ENCODE measurements at regions not wholly inside any gene's neighbourhood (a gene's known extent, or its start where the extent isn't known, plus 50 kb on each side); places are given as distances from the start of the nearest gene placed in this dataset.

- no peak for TF ChIP-seq ZBTB8A (tag by site-specific recombination; IDR thresholded peaks at IDR 0.05)
Observed at GRCh38 chr18:55845221-55845620, 257.2 kb upstream of the TCF4 start (continued).

GRCh38 chr18:55844382-55844781, 256.4 kb upstream of the TCF4 start:
- Histone ChIP-seq H3K4me1 (ENCODE audit: control insufficient read depth, insufficient read depth, low read length) (no peaks in the 10 kb centered on the region), H3K4me3 (ENCODE audit: low read depth, low read length) (no peak overlapping the region), H3K36me3 (ENCODE audit: control insufficient read depth in 2 of 2, insufficient read depth in 1 of 2, low read length in 2 of 2) (peaks cover 0 to 5% of the 10 kb centered on the region in 2 experiments; a peak in 1 of 3 replicates), H3K9me3 (ENCODE audit: control insufficient read depth, insufficient read depth, low read depth, low read length) (no peaks in the 10 kb centered on the region), H3K27ac (ENCODE audit: extremely low read depth, low read depth, low read length) (no peak overlapping the region)
- CTCF ChIA-PET, result interaction anchor here (0.6 kb wide), 1 partner anchor 17 kb away, joined by 3 read pairs; no protein-coding TSS in a partner anchor
- POLR2A ChIA-PET, result no interaction called here
- TF ChIP-seq ZNF292 (tag by site-specific recombination; IDR thresholded peaks at IDR 0.05; ENCODE audit: borderline replicate concordance, low read depth) (no peak), ZFHX2 (tag by site-specific recombination; conservative IDR thresholded peaks at IDR 0.05) (no peak), ZFP37 (tag by site-specific recombination; IDR thresholded peaks at IDR 0.05) (no peak), ZNF19 (tag by site-specific recombination; IDR thresholded peaks at IDR 0.05; ENCODE audit: low read depth) (no peak), ZNF544 (tag by site-specific recombination; IDR thresholded peaks at IDR 0.05) (no peak), ZNF26 (tag by site-specific recombination; IDR thresholded peaks at IDR 0.05) (no peak), ZNF394 (tag by site-specific recombination; IDR thresholded peaks at IDR 0.05; ENCODE audit: borderline replicate concordance) (no peak), KLF1 (tag by site-specific recombination; IDR thresholded peaks at IDR 0.05) (no peak), ZNF623 (tag by site-specific recombination; IDR thresholded peaks at IDR 0.05) (no peak), SP7 (tag by site-specific recombination; IDR thresholded peaks at IDR 0.05) (no peak), ZSCAN16 (tag by site-specific recombination; IDR thresholded peaks at IDR 0.05) (no peak), ZNF658 (tag by site-specific recombination; IDR thresholded peaks at IDR 0.05) (no peak), ZNF792 (tag by site-specific recombination; IDR thresholded peaks at IDR 0.05) (no peak), KLF17 (tag by site-specific recombination; IDR thresholded peaks at IDR 0.05) (no peak)

GRCh38 chr18:55841314-55841713, 253.3 kb upstream of the TCF4 start:
- H3K4me1 ChIP-seq (ENCODE audit: control insufficient read depth, insufficient read depth, low read length), result no peaks in the 10 kb centered on the region
- no peak overlapping the region for H3K27ac ChIP-seq (ENCODE audit: extremely low read depth, low read depth, low read length)
- H3K36me3 ChIP-seq (ENCODE audit: control insufficient read depth in 2 of 2, insufficient read depth in 1 of 2, low read length in 2 of 2), result peaks cover 0 to 5% of the 10 kb centered on the region in 2 experiments; a peak in 1 of 3 replicates
- H3K4me3 ChIP-seq (ENCODE audit: low read depth, low read length), result no peak overlapping the region
- peak; percentile 83 for TF ChIP-seq ZNF184 (tag by site-specific recombination; IDR thresholded peaks at IDR 0.05)
- TF ChIP-seq REPIN1 (tag by site-specific recombination; IDR thresholded peaks at IDR 0.05; ENCODE audit: low read depth), result no peak
- no peak for TF ChIP-seq ZNF391 (tag by site-specific recombination; IDR thresholded peaks at IDR 0.05; ENCODE audit: borderline replicate concordance, low read depth)
- no peak for TF ChIP-seq ZNF132 (tag by site-specific recombination; IDR thresholded peaks at IDR 0.05; ENCODE audit: borderline replicate concordance)
- H3K9me3 ChIP-seq (ENCODE audit: control insufficient read depth, insufficient read depth, low read depth, low read length), result no peaks in the 10 kb centered on the region
- POLR2A ChIA-PET, result no interaction called here
- CTCF ChIA-PET, result no interaction called here

- CTCF ChIA-PET, result no interaction called here
- POLR2A ChIA-PET, result no interaction called here
- TF ChIP-seq ZNF785 (tag by site-specific recombination; IDR thresholded peaks at IDR 0.05) (no peak), BCL6B (tag by site-specific recombination; IDR thresholded peaks at IDR 0.05) (no peak), ZNF514 (tag by site-specific recombination; IDR thresholded peaks at IDR 0.05) (no peak), HOXD13 (CRISPR knock-in tag; IDR thresholded peaks at IDR 0.05; ENCODE audit: borderline replicate concordance) (no peak)
- peaks cover 0 to 5% of the 10 kb centered on the region in 2 experiments; a peak in 1 of 3 replicates for H3K36me3 ChIP-seq (ENCODE audit: control insufficient read depth in 2 of 2, insufficient read depth in 1 of 2, low read length in 2 of 2)
- H3K4me3 ChIP-seq (ENCODE audit: low read depth, low read length), result no peak overlapping the region
- H3K27ac ChIP-seq (ENCODE audit: extremely low read depth, low read depth, low read length), result no peak overlapping the region
- no peaks in the 10 kb centered on the region for H3K4me1 ChIP-seq (ENCODE audit: control insufficient read depth, insufficient read depth, low read length)
- H3K9me3 ChIP-seq (ENCODE audit: control insufficient read depth, insufficient read depth, low read depth, low read length), result no peaks in the 10 kb centered on the region
Observed at GRCh38 chr18:55840601-55841170, 252.7 kb upstream of the TCF4 start.
